ENCODE measurements at regions not wholly inside any gene's neighbourhood (a gene's known extent, or its start where the extent isn't known, plus 50 kb on each side); places are given as distances from the start of the nearest gene placed in this dataset.

- H4K20me1 ChIP-seq (ENCODE audit: insufficient read depth): no peaks in the 10 kb centered on the region
- CTCF ChIA-PET: no interaction called here
- no peak overlapping the region for H3K4me2 ChIP-seq
- H3K36me3 ChIP-seq (replicated peaks in 1 of 2; ENCODE audit: control insufficient read depth in 1 of 2, insufficient read depth in 2 of 2, low read length in 1 of 2): no peaks in the 10 kb centered on the region
- H3K4me1 ChIP-seq (ENCODE audit: control insufficient read depth in 1 of 2, insufficient read depth in 2 of 2, low read depth in 1 of 2, low read length in 1 of 2): no peaks in the 10 kb centered on the region
- H3K79me2 ChIP-seq (ENCODE audit: insufficient read depth): no peaks in the 10 kb centered on the region
- no peak overlapping the region for H2AFZ ChIP-seq (ENCODE audit: low read depth)
- H3K9me3 ChIP-seq: no peaks in the 10 kb centered on the region; the same call in 1 of the 2 replicates
- H3K27me3 ChIP-seq (ENCODE audit: insufficient read depth): no peaks in the 10 kb centered on the region
- WGBS (ENCODE audit: low lambda C conversion rate): 0% methylated on average over 1 of the region's 1 CpG
- H3K27ac ChIP-seq (ENCODE audit: low read depth in 2 of 2, low read length in 1 of 2): no peak overlapping the region
- no peak for TF ChIP-seq REST (IDR thresholded peaks at IDR 0.05; ENCODE audit: low read depth, low read length)
- TF ChIP-seq GABPA (IDR thresholded peaks at IDR 0.05; ENCODE audit: low read depth): no peak
- TF ChIP-seq MXI1 (IDR thresholded peaks at IDR 0.05; ENCODE audit: low read depth, low read length): no peak
- no peak for TF ChIP-seq RFX5 (IDR thresholded peaks at IDR 0.05; ENCODE audit: low read length)
- TF ChIP-seq TCF12 (IDR thresholded peaks at IDR 0.05): no peak
- TF ChIP-seq NRF1 (IDR thresholded peaks at IDR 0.05; ENCODE audit: low read depth, low read length): no peak
- TF ChIP-seq YY1 (IDR thresholded peaks at IDR 0.05; ENCODE audit: low read depth): no peak
- TF ChIP-seq SMC3 (IDR thresholded peaks at IDR 0.05; ENCODE audit: low read depth, low read length): no peak
- TF ChIP-seq RAD21 (IDR thresholded peaks at IDR 0.05; ENCODE audit: low read length): no peak
- no peak for TF ChIP-seq MAX (IDR thresholded peaks at IDR 0.05; ENCODE audit: low read depth)
- TF ChIP-seq NFIC (IDR thresholded peaks at IDR 0.05; ENCODE audit: borderline replicate concordance): no peak
- TF ChIP-seq EP300 (IDR thresholded peaks at IDR 0.05; ENCODE audit: borderline replicate concordance in 1 of 2, low read depth in 1 of 2, low read length in 1 of 2): no peak
- no peak for TF ChIP-seq TEAD4 (IDR thresholded peaks at IDR 0.05; ENCODE audit: borderline replicate concordance, insufficient read depth)
- H3K9ac ChIP-seq: no peak overlapping the region
- no peak for DNase-seq
- H3F3A ChIP-seq (replicated peaks; ENCODE audit: insufficient read depth): no peaks in the 10 kb centered on the region
- no peaks in the 10 kb centered on the region for H3K9me2 ChIP-seq
- POLR2A ChIA-PET: no interaction called here
- no peak overlapping the region for H3K4me3 ChIP-seq (ENCODE audit: low read depth in 2 of 2, low read length in 1 of 2)
These were observed 199.6 kb downstream of the NR4A2 start for GRCh38 chr2:156132941-156133340.

GRCh38 chr2:156132130-156132529, 200.4 kb downstream of the NR4A2 start:
- no peak overlapping the region for H3K27ac ChIP-seq (ENCODE audit: low read depth in 2 of 2, low read length in 1 of 2)
- ChIA-PET CTCF (no interaction called here), POLR2A (no interaction called here)
- no peak overlapping the region for H2AFZ ChIP-seq (ENCODE audit: low read depth)
- no peak overlapping the region for H3K4me2 ChIP-seq
- H3K4me1 ChIP-seq (ENCODE audit: control insufficient read depth in 1 of 2, insufficient read depth in 2 of 2, low read depth in 1 of 2, low read length in 1 of 2): no peaks in the 10 kb centered on the region
- no peaks in the 10 kb centered on the region for H3K36me3 ChIP-seq (replicated peaks in 1 of 2; ENCODE audit: control insufficient read depth in 1 of 2, insufficient read depth in 2 of 2, low read length in 1 of 2)
- 16% methylated on average over 2 of the region's 2 CpGs for WGBS (ENCODE audit: low lambda C conversion rate)
- no peak for DNase-seq
- TF ChIP-seq EP300 (IDR thresholded peaks at IDR 0.05; ENCODE audit: borderline replicate concordance in 1 of 2, low read depth in 1 of 2, low read length in 1 of 2) (no peak), FOSL2 (IDR thresholded peaks at IDR 0.05; ENCODE audit: borderline replicate concordance, low read depth) (no peak)
- no peaks in the 10 kb centered on the region for H3K9me2 ChIP-seq
- H3K9ac ChIP-seq: no peak overlapping the region
- H4K20me1 ChIP-seq (ENCODE audit: insufficient read depth): no peaks in the 10 kb centered on the region
- H3K9me3 ChIP-seq: no peaks in the 10 kb centered on the region; the same call in 1 of the 2 replicates
- no peaks in the 10 kb centered on the region for H3F3A ChIP-seq (replicated peaks; ENCODE audit: insufficient read depth)
- no peaks in the 10 kb centered on the region for H3K79me2 ChIP-seq (ENCODE audit: insufficient read depth)
- H3K4me3 ChIP-seq (ENCODE audit: low read depth in 2 of 2, low read length in 1 of 2): no peak overlapping the region
- H3K27me3 ChIP-seq (ENCODE audit: insufficient read depth): no peaks in the 10 kb centered on the region
